ENCODE measurements at regions not wholly inside any gene's neighbourhood (a gene's known extent, or its start where the extent isn't known, plus 50 kb on each side); places are given as distances from the start of the nearest gene placed in this dataset.

- DNase-seq: no peak
These were observed 170.3 kb downstream of the FOXL1 start for GRCh38 chr16:86748652-86749051.

GRCh38 chr16:86751076-86752030 lies 173.0 kb downstream of the FOXL1 start:
- DNase-seq: no peak

GRCh38 chr16:86752582-86753175 lies 174.3 kb downstream of the FOXL1 start:
- no peak for DNase-seq

- no peak for DNase-seq
These were observed 175.1 kb downstream of the FOXL1 start for GRCh38 chr16:86753399-86753798.

GRCh38 chr16:86755571-86756006 lies 177.2 kb downstream of the FOXL1 start:
- no peak for DNase-seq

- no peak for DNase-seq
These were observed 178.7 kb downstream of the FOXL1 start for GRCh38 chr16:86756882-86757703.

- no peak for DNase-seq
These were observed 179.3 kb downstream of the FOXL1 start for GRCh38 chr16:86757704-86758040.

- DNase-seq: no peak
These were observed 180.6 kb downstream of the FOXL1 start for GRCh38 chr16:86758932-86759331.

GRCh38 chr16:86761111-86762031 lies 183.0 kb downstream of the FOXL1 start:
- peak; percentile 47 to 70 (median 56) for DNase-seq

- no peak for DNase-seq
These were observed 183.7 kb downstream of the FOXL1 start for GRCh38 chr16:86762095-86762494.

- no peak for DNase-seq
These were observed 185.5 kb downstream of the FOXL1 start for GRCh38 chr16:86763819-86764218.

GRCh38 chr16:86764551-86764950 lies 186.2 kb downstream of the FOXL1 start:
- no peak for DNase-seq

GRCh38 chr16:86765389-86766026 lies 187.2 kb downstream of the FOXL1 start:
- DNase-seq: no peak

GRCh38 chr16:86766700-86767099 lies 188.4 kb downstream of the FOXL1 start:
- DNase-seq: no peak

- no peak for DNase-seq
These were observed 190.0 kb downstream of the FOXL1 start for GRCh38 chr16:86768228-86768791.

- no peak for DNase-seq
These were observed 190.7 kb downstream of the FOXL1 start for GRCh38 chr16:86768999-86769398.

GRCh38 chr16:86771506-86772460 lies 193.4 kb downstream of the FOXL1 start:
- no peak for DNase-seq

- no peak for DNase-seq
These were observed 194.5 kb downstream of the FOXL1 start for GRCh38 chr16:86772671-86773353.

- DNase-seq: no peak
These were observed 195.0 kb downstream of the FOXL1 start for GRCh38 chr16:86773354-86773715.

Measured in suppressor macrophage (primary cell).